Aorta (tissue), 5 donors: ENCODE measurements at regions not wholly inside any gene's neighbourhood (a gene's known extent, or its start where the extent isn't known, plus 50 kb on each side); places are given as distances from the start of the nearest gene placed in this dataset.

Experiments used
- ATAC-seq: fragments of 200-7000 bp; cut with Tn5 transposase; one replicate; pipeline ENCODE4 v1.9.1; 2022; ENCODE audit warnings: moderate library complexity; ENCODE audit not compliant: low FRiP score
- DNase-seq, 2 donors: peaks; one replicate each; pipeline ENCODE4 v3.0.0-alpha.2; 2020
- H3K27ac ChIP-seq, 2 donors: one replicate each; pipeline ENCODE4 v1.5.1; 2013; ENCODE audit warnings: low read length in 2 of 2, mild to moderate bottlenecking in 2 of 2, moderate library complexity in 2 of 2, control low read depth in 1 of 2, inconsistent platforms in 1 of 2, low read depth in 1 of 2
- H3K27me3 ChIP-seq, 2 donors: one replicate each; pipeline ENCODE4 v1.6.1; 2013; ENCODE audit warnings: control low read depth in 1 of 2, low read length in 1 of 2, mild to moderate bottlenecking in 1 of 2, moderate library complexity in 1 of 2; ENCODE audit not compliant: insufficient read depth in 2 of 2, control insufficient read depth in 1 of 2
- H3K36me3 ChIP-seq, 2 donors: one replicate each; pipeline ENCODE4 v1.6.1; 2013; ENCODE audit warnings: control low read depth in 1 of 2, low read length in 1 of 2, mild to moderate bottlenecking in 1 of 2; ENCODE audit not compliant: insufficient read depth in 2 of 2, control insufficient read depth in 1 of 2
- H3K4me1 ChIP-seq, 2 donors: one replicate each; pipeline ENCODE4 v1.6.1; 2013; ENCODE audit warnings: low read length in 2 of 2, control low read depth in 1 of 2, mild to moderate bottlenecking in 1 of 2, moderate library complexity in 1 of 2; ENCODE audit not compliant: insufficient read depth in 2 of 2, control insufficient read depth in 1 of 2
- H3K4me3 ChIP-seq, 2 donors: one replicate each; pipeline ENCODE4 v1.5.1; 2013; ENCODE audit warnings: low read length in 2 of 2, control low read depth in 1 of 2, mild to moderate bottlenecking in 1 of 2
- H3K9me3 ChIP-seq: one replicate; pipeline ENCODE4 v1.6.1; 2013; ENCODE audit warnings: mild to moderate bottlenecking, low read length; ENCODE audit not compliant: control insufficient read depth
- WGBS, 2 donors: extraction: QIAGEN DNeasy Blood & Tissue Kit; methylation state at CpG; one replicate each; pipeline ENCODE4 v1.1.7; 2013; 5-methylcytosine and 5-hydroxymethylcytosine counted together
- intact Hi-C, 2 donors: fragments of 100-400 bp; cut with DNase I; formaldehyde crosslinking; loops; one replicate each; pipeline versions ENCODE4 v1.14.2 to v1.15.0; 2022
- donor health status: healthy with polysubstance abuse.
- donor health status: Bipolar disorder and iron deficiency.
- donor health status: DM: no; HTN: no; CAD: no.
- donor health status: DM: no; HTN: no; CAD: no.
- donor health status: DM: yes; HTN: yes; CAD: no.

DNA sequence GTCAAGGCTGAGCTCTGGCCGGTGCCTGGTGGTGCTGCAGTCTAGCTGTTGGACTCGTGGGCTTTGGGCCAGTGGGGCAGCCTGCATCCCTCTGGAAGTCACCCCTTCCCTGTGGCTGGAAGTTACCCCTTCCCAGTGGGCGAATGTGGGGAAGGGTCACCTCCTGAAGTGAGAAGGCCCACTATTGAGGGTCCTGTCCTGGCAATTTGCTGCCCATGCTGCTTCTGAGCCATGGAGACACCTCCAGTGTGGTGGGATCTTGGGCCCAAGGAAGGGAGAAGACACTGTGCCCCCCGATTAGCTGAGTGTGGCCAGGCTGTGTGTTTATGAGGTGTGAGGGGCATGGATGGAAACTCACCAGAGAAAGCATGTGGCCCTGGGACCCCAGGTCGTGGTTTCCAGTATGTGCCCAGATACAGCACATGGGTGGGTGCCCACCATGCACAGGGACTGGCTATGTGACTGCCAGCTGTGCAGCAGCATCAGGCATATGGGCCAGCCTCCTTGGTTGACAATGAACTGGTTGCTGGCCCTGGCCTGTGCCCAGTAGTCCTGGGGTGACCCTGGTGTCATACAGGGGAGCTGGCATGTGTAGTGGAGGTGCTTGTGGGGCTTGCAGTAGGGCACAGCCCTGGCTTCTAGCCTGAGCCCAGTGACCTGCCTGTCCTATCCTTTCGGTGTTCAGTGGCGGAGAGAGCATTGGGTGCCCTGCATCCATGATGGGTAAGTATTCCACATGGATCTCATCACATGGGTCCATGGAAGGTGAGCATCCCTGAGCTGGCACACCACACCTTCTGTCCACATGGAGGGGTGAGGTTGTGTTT, 221.2 kb downstream of the SNRPN start:
- no peaks in the 10 kb centered on the region for H3K27me3 ChIP-seq
- ATAC-seq (no peak), DNase-seq (peak; percentile 19 to 62)
- H3K36me3 ChIP-seq, result no peaks in the 10 kb centered on the region
- no peaks in the 10 kb centered on the region for H3K4me1 ChIP-seq
- no peak overlapping the region for H3K4me3 ChIP-seq
- no peak overlapping the region for H3K27ac ChIP-seq
- H3K9me3 ChIP-seq, result peaks cover 8% of the 10 kb centered on the region
- 77 to 82% methylated on average over 7 of the region's 7 CpGs for WGBS, 2 donors
- intact Hi-C loops, result no loop called here

DNA sequence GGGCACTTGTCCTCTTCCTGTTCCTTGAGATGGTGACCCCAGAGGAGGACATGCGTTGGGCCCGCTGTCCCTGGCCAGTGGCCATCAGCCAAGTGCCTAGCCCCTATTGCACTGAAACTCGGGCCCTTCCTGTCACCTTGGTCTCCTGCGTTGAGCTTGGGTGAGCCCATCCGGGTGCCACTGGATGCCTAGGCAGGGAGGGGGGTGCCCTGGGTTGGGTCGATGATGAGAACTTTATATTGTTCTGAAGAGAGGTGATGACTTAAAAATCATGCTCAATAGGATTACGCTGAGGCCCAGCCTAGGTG, 221.8 kb downstream of the SNRPN start:
- H3K27ac ChIP-seq, result no peak overlapping the region
- peak; percentile 34 to 48 for DNase-seq
- WGBS, 2 donors, result 89 to 92% methylated on average over 7 of the region's 7 CpGs
- intact Hi-C loops, result no loop called here
- no peaks in the 10 kb centered on the region for H3K27me3 ChIP-seq
- H3K36me3 ChIP-seq, result no peaks in the 10 kb centered on the region
- H3K9me3 ChIP-seq, result peaks cover 8% of the 10 kb centered on the region
- no peak for ATAC-seq
- H3K4me3 ChIP-seq, result no peak overlapping the region
- no peaks in the 10 kb centered on the region for H3K4me1 ChIP-seq

DNA sequence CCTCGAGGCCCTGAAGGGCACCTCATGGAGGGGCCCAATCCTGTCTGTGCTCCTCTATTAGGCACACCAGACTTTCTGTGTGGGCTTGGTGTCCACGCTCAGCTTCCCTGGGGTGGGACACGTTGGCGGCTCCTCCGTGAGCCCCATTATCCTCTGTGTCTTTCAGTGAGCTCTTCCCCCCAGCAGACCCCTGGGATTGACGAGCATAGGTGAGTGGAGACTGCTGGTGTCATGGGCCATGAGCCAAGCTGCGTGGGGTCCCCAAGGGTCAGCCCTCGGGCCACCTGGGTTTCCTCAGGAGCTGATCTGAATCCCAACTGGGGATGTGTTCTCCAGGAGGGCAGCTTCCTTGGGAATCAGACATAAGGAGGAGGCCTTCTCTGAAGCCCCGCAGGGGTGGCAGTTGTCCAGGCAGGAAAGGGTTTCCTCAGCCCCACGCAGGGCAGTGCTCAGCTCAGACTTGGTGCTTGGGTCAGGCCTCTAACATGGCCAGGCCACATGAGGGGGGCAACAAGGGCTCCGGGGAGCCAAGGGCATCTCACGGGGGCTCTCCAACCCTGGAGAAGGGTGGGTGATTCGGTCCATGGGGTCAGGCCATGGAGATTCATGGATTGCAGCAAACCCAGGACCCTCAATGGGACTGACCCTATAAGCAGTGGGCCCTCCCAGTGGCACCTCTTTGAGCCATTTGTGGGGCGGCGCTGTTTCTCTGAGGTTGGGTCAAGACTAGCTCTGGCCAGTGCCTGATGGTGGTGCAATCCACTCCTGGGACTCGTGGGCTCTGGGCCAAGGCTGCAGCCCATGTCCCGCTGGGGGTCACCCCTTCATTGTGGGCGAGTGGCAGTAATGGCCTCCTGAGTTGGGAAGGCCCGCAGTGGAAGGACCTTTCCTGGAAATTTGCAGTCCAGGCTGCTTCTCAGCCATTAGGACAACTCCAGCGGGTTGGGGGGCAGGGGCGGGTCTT, 222.5 kb downstream of the SNRPN start:
- Histone ChIP-seq H3K4me3 (no peak overlapping the region), H3K27ac (no peak overlapping the region), H3K4me1 (no peaks in the 10 kb centered on the region), H3K36me3 (no peaks in the 10 kb centered on the region), H3K9me3 (peaks cover 8% of the 10 kb centered on the region), H3K27me3 (no peaks in the 10 kb centered on the region)
- intact Hi-C loops, result no loop called here
- 84 to 85% methylated on average over 21 of the region's 21 CpGs for WGBS, 2 donors
- DNase-seq (peak; percentile 30 to 37), ATAC-seq (no peak)

DNA sequence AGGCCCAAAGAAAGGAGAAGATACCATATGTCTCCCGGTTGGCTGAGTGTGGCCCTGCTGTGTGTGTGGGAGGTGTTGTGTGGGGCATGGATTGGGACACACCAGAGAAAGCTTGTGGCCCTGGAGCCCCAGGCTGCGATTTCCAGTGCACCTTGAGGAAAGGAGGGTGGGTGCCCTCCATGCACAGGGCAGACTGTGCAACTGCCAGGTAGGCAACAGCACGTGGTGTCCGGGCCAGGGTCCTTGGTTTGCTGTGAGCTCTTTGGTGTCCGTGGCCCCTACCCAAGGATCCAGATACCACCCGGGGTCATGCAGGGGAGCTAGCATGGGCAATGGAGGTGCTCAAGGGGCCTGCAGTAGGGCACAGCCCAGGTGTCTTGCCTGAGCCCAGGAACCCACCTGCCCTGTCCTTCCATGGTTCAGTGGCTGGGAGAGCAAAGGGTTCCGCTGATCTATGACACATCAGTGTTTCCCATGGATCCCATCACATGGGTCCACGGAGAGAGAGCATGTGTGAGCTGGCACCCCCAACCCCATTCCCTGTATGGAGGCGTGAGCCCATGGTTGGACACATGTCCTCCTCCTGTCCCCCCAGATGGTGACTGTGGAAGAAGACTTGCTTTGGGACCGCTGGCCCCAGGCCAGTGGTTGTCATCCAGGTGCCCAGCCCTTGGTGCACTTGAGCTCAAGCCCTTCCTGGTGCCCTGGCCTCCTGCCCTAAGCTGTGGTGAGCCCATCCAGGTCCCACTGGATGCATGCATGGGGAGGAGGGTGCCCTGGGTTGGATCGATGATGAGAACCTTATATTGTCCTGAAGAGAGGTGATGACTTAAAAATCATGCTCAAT, 223.4 kb downstream of the SNRPN start:
- ATAC-seq (no peak), DNase-seq (peak; percentile 38 to 58)
- intact Hi-C loops, result no loop called here
- Histone ChIP-seq H3K36me3 (no peaks in the 10 kb centered on the region), H3K27me3 (no peaks in the 10 kb centered on the region), H3K4me1 (no peaks in the 10 kb centered on the region), H3K27ac (no peak overlapping the region), H3K9me3 (peaks cover 8% of the 10 kb centered on the region), H3K4me3 (no peak overlapping the region)
- WGBS, 2 donors, result 85 to 88% methylated on average over 11 of the region's 11 CpGs

DNA sequence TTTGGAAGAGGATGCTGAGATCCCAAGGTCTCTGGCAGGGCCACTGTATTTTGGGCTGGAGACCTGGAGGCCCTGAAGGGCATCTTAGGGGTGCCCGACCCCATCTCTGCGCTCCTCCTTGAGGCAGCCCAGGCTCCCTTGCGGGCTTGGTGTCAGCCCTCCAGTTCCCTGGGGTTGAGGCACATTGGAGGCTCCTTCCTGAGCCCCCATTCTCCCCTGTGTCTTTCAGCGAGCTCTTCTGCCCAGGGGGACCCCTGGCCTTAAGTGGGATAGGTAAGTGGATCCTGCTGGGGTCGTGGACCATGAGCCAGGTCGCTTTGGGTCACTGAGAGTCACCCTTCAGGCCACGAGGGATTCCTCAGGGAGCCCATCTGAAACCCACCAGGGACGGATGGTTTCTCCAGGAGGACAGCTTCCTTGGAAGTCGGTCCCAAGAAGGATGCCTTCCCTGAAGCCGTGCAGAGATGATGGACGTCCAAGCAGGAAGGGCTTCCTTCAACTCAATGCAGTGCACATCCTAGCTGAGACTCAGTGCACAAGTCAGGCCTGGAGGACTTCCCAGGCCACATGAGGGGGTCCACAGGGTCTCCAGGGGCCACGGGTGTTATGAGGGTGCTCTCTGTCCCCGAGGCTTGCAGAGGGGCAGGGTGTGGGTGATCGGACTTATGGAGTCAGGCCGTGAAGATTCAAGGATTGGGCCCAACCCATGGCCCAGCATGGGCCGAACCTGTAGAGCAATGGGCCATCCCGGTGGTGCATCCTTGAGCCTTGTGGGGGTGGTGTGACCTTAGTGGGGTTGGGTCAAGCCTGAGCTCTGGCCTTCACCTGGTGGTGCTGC, 224.3 kb downstream of the SNRPN start:
- ATAC-seq (no peak), DNase-seq (peak in 1 of 2 donors; percentile 29)
- H3K4me1 ChIP-seq, result no peaks in the 10 kb centered on the region
- WGBS, 2 donors, result 81 to 83% methylated on average over 17 of the region's 17 CpGs
- H3K9me3 ChIP-seq, result peaks cover 5% of the 10 kb centered on the region
- no peak overlapping the region for H3K27ac ChIP-seq
- no peaks in the 10 kb centered on the region for H3K36me3 ChIP-seq
- no peaks in the 10 kb centered on the region for H3K27me3 ChIP-seq
- intact Hi-C loops, result no loop called here
- no peak overlapping the region for H3K4me3 ChIP-seq

DNA sequence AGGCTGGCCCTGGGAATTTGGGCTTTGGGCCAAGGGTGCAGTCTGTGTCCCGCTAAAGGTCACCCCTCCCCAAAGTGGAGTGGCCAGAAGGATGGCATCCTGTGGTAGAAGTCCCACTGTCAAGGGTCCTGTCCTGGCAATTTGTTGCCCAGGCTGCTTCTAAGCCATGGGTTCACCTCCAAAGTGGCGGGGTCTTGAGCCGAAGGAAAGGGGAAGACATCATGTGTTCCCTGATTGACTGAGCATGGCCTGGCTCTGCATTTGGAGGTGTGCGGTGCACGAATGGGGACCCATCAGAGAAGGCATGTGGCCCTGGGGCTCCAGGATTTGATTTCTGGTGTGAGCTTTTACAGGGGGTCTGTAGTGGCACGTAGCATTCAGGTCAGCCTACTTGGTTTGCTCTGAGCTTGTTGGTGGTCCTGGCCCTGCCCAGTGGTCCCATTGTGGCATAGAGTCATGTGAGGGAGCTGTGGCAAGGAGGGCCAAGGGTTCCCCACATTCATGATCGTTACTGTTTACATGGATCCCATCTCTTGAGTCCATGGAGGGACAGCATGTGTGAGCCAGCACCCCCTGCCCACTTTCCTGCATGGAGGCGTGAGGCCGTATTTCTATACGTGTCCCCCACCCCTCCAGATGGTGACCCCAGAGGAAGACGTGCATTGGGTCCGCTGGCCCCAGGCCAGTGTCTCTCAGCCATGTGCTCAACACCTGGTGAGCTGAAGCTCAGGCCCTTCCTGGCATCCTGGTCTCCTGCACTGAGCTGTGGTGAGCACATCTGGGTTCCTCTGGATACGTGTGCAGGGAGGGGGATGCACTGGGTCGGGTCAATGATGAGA, 225.1 kb downstream of the SNRPN start:
- Histone ChIP-seq H3K27me3 (no peaks in the 10 kb centered on the region), H3K27ac (no peak overlapping the region), H3K36me3 (no peaks in the 10 kb centered on the region), H3K4me3 (no peak overlapping the region), H3K9me3 (peaks cover 5% of the 10 kb centered on the region), H3K4me1 (no peaks in the 10 kb centered on the region)
- no peak for ATAC-seq
- intact Hi-C loops, result no loop called here
- 87% methylated on average over 14 of the region's 14 CpGs for WGBS, 2 donors
- DNase-seq, result no peak

DNA sequence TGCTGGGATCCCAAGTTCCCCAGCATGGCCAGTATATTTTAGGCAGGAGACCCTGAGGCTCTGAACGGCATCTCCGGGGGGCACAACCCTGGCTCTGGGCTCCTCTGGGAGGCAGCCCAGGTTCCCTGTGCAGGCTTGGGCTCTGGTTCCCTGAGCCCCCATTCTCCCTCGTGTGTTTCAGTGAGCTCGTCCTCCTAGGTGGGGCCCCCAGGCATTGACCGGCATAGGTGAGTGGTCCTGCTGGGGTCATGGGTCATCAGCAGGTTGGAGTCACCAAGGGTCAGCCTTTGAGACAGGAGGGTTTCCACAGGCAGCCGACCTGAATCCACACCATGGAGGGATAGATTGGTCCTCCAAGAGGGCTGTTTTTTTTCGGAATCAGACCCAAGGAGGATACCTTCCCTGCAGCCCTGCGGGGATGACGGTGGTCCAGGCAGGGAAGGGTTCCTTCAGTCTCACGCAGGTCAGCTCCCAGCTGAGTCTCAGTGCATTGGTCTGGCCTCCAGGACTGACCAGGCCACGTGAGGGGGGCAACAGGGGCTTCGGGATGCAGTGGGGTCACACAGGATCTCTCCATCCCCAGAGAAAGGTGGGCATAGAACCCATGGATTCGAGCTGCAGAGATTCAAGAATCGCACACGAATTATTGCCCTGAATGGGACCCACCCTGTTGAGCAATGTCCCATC, 226.0 kb downstream of the SNRPN start:
- no peaks in the 10 kb centered on the region for H3K36me3 ChIP-seq
- intact Hi-C loops, result no loop called here
- H3K27ac ChIP-seq, result no peak overlapping the region
- H3K4me3 ChIP-seq, result no peak overlapping the region
- H3K27me3 ChIP-seq, result no peaks in the 10 kb centered on the region
- peaks cover 2% of the 10 kb centered on the region for H3K9me3 ChIP-seq
- 76 to 79% methylated on average over 15 of the region's 15 CpGs for WGBS, 2 donors
- no peaks in the 10 kb centered on the region for H3K4me1 ChIP-seq
- ATAC-seq (no peak), DNase-seq (peak; percentile 24 to 40)
